Astrocyte of the cerebellum (primary cell): ENCODE measurements at regions not wholly inside any gene's neighbourhood (a gene's known extent, or its start where the extent isn't known, plus 50 kb on each side); places are given as distances from the start of the nearest gene placed in this dataset.
A peak's percentile ranks its signal among the peaks of the same experiment; 100 is the strongest.

ENCODE experiments used
- DNase-seq: peaks from one replicate; pipeline ENCODE4 v3.0.0-alpha.2; 2011; ENCODE audit warnings: low read depth
- H3K4me3 ChIP-seq: 2 replicates; pipeline ENCODE4 v1.5.1; 2011; ENCODE audit warnings: mild to moderate bottlenecking, low read depth, low read length, moderate library complexity
- CTCF ChIP-seq: IDR thresholded peaks from 2 replicates; pipeline ENCODE4 v1.5.1; 2012; ENCODE audit warnings: low read length, low read depth, moderate library complexity, mild to moderate bottlenecking; ENCODE audit errors: missing control alignments
- in situ Hi-C: cut with HindIII; loops from 2 replicates; pipeline ENCODE4 v1.10.0; 2017; ENCODE audit warnings: low sequenced_read_pairs

GRCh38 chr1:5511381-5512097 lies 480.7 kb downstream of the NPHP4 start:
- in situ Hi-C loops = no loop called here
- no peak for TF ChIP-seq CTCF
- H3K4me3 ChIP-seq = no peak overlapping the region
- no peak for DNase-seq

GRCh38 chr1:5509664-5510452 lies 482.4 kb downstream of the NPHP4 start:
- no peak overlapping the region for H3K4me3 ChIP-seq
- peak; percentile 94 for TF ChIP-seq CTCF
- DNase-seq = peak; percentile 2
- in situ Hi-C loops = no loop called here

GRCh38 chr1:5508669-5509330 lies 483.4 kb downstream of the NPHP4 start:
- in situ Hi-C loops = no loop called here
- no peak overlapping the region for H3K4me3 ChIP-seq
- DNase-seq = no peak
- no peak for TF ChIP-seq CTCF

GRCh38 chr1:5507340-5507739 lies 484.9 kb downstream of the NPHP4 start:
- no peak for TF ChIP-seq CTCF
- in situ Hi-C loops = no loop called here
- DNase-seq = no peak
- H3K4me3 ChIP-seq = no peak overlapping the region

- no peak for TF ChIP-seq CTCF
- no peak overlapping the region for H3K4me3 ChIP-seq
- in situ Hi-C loops = no loop called here
- DNase-seq = no peak
These were observed 485.6 kb downstream of the NPHP4 start for GRCh38 chr1:5506634-5507033.

- in situ Hi-C loops = no loop called here
- TF ChIP-seq CTCF = no peak
- no peak for DNase-seq
- no peak overlapping the region for H3K4me3 ChIP-seq
These were observed 486.3 kb downstream of the NPHP4 start for GRCh38 chr1:5505944-5506343.
